ENCODE measurements at regions not wholly inside any gene's neighbourhood (a gene's known extent, or its start where the extent isn't known, plus 50 kb on each side); places are given as distances from the start of the nearest gene placed in this dataset.
"Not testable (repeated sequence)": the region's sequence is repeated elsewhere in the genome, so short reads cannot be mapped to it uniquely, and the experiment has no call there.

- TF ChIP-seq, protein P1, sequence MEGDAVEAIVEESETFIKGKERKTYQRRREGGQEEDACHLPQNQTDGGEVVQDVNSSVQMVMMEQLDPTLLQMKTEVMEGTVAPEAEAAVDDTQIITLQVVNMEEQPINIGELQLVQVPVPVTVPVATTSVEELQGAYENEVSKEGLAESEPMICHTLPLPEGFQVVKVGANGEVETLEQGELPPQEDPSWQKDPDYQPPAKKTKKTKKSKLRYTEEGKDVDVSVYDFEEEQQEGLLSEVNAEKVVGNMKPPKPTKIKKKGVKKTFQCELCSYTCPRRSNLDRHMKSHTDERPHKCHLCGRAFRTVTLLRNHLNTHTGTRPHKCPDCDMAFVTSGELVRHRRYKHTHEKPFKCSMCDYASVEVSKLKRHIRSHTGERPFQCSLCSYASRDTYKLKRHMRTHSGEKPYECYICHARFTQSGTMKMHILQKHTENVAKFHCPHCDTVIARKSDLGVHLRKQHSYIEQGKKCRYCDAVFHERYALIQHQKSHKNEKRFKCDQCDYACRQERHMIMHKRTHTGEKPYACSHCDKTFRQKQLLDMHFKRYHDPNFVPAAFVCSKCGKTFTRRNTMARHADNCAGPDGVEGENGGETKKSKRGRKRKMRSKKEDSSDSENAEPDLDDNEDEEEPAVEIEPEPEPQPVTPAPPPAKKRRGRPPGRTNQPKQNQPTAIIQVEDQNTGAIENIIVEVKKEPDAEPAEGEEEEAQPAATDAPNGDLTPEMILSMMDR (IDR thresholded peaks at IDR 0.05; ENCODE audit: insufficient read depth, low read depth, low read length), result no peak
- H3K4me3 ChIP-seq (ENCODE audit: low read depth, low read length), result no peak overlapping the region
- DNase-seq (ENCODE audit: low read depth), result no peak
Measured at GRCh38 chr3:27800261-27800660, 78.1 kb upstream of the EOMES start.

DNA sequence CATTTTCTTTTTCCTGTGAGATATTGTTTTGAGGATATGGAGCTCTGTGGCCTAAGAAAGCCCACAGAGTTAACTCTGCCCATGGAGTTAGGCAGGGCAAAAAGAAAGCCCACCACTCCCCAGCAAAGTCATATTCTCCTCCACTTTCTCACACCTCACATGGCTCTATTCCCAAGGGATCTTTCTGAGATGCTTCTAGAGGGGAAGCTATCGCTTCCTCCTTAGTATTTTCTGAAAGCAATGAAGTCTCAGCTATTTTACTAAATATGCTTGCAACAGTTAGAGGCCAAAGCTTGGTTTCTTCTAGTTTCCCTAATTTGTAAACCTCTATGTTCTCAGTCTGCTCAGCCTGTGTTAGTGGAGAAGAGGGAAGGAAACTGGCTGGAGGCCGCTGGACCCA lies 80.3 kb upstream of the EOMES start:
- no peak for DNase-seq (ENCODE audit: low read depth)

DNA sequence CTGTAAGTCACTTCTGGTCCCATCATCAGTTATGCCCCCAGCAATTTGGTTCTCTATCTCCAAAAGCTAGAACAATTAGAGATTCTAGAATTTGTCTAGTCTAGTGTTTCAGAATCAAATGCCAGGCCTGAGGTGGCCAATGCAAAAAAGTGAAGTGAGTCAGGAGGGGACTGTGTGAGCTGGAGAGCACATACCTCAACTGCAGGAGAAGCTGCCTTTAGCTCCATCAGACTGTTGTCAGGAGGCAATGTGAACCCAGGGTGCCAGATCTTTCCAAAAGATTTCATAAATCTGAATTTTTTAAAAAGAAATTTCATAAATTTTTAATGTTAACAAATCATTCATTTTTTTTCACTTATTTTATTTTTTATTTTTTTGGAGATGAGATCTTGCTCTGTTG lies 80.7 kb upstream of the EOMES start:
- TF ChIP-seq, protein P1 (IDR thresholded peaks at IDR 0.05; ENCODE audit: insufficient read depth, low read depth, low read length), result no peak
- no peak for DNase-seq (ENCODE audit: low read depth)
- no peak overlapping the region for H3K4me3 ChIP-seq (ENCODE audit: low read depth, low read length)

More for the DNA sequence above, 80.3 kb upstream of the EOMES start:
- no peak overlapping the region for H3K4me3 ChIP-seq (ENCODE audit: low read depth, low read length)
- TF ChIP-seq, protein P1 (IDR thresholded peaks at IDR 0.05; ENCODE audit: insufficient read depth, low read depth, low read length), result no peak

DNA sequence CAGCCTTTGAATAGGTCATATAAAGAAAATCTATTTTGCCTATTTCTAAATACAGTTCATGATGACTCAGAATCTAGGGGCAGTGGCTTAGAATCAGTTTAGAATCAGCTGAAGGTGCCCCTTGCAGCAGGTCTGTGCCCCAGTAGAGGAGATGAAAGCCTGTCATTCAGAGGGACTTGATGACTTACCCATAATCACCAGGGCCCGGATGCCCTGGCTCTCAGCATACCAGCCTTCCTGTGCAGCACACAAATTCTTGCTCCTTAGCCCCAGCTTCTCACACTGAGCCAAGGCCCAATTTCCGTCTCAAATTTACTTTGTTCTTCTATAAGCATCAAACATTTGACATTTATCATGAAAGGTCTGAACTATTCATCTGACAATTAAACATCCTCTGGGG lies 83.2 kb upstream of the EOMES start:
- H3K4me3 ChIP-seq (ENCODE audit: low read depth, low read length), result no peak overlapping the region
- TF ChIP-seq, protein P1 (IDR thresholded peaks at IDR 0.05; ENCODE audit: insufficient read depth, low read depth, low read length), result no peak
- no peak for DNase-seq (ENCODE audit: low read depth)

GRCh38 chr3:27813255-27813654 lies 91.1 kb upstream of the EOMES start:
- no peak overlapping the region for H3K4me3 ChIP-seq (ENCODE audit: low read depth, low read length)
- TF ChIP-seq, protein P1 (IDR thresholded peaks at IDR 0.05; ENCODE audit: insufficient read depth, low read depth, low read length), result no peak
- no peak for DNase-seq (ENCODE audit: low read depth)

- H3K4me3 ChIP-seq (ENCODE audit: low read depth, low read length); DNase-seq (ENCODE audit: low read depth): not testable (repeated sequence)
Measured at GRCh38 chr3:27821609-27822008, 99.5 kb upstream of the EOMES start.

DNA sequence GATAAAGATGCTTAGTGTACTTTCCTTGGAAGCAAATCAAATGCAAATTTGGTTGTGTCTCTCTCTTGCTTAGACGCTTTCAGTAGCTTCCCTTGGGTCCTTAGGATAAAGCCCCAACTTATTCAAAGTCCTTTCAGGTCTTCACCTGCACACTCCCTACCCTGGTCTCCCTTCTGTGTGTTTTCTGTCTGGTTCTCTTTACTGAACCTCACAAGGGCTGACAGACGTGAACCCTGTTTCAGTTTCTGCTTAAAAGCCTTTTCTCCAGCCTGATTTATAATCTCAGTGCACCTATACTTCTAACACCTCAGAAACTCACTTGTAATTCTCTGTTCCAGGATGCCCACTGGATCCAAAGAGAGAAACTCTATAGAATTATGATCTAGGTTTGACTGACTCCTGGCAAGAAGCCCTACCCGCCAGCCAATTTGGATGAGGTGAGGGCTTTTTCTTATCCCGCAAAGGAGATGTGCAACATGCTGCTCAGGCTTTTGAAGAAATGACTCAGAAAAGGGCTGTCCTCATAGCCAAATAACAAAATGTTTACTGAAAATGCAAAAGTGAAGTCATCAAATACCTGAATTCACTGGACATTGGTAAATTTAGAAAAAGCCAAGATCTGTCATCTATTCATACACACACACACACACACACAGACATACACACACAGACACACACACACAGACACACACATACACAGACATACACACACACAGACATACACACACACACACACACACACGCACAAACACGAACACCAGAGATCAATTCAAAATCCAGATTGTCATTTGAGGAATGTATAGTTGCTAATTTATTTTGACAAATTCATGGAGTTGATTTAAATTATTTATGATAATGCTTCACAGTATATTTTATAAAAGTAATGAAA lies 102.4 kb upstream of the EOMES start:
- no peak for DNase-seq (ENCODE audit: low read depth)
- TF ChIP-seq, protein P1 (IDR thresholded peaks at IDR 0.05; ENCODE audit: insufficient read depth, low read depth, low read length), result no peak
- no peak overlapping the region for H3K4me3 ChIP-seq (ENCODE audit: low read depth, low read length)

All from fibroblast of villous mesenchyme (primary cell).